HepG2 (cell line): ENCODE measurements at regions not wholly inside any gene's neighbourhood (a gene's known extent, or its start where the extent isn't known, plus 50 kb on each side); places are given as distances from the start of the nearest gene placed in this dataset.

Experiments
- ATAC-seq: fragments of 200-7000 bp; cut with Tn5 transposase; 3 replicates; pipeline ENCODE4 v1.9.1; 2020; ENCODE audit warnings: mild to moderate bottlenecking, moderate library complexity
- BruUV-seq: library from RNA; stranded (reverse); fragments of 400-500 nt; replicated peaks from 2 replicates; lab custom pipeline; 2021; lab: Mats Ljungman, UMichigan
- CTCF ChIA-PET: fragments of 300-600 bp; formaldehyde crosslinking; extraction: SDS; loops from one replicate; lab custom pipeline; 2021; ENCODE audit warnings: low total read pairs, inconsistent platforms, low intra/inter-chr PET ratio; lab: Yijun Ruan, JAX
- POLR2A ChIA-PET: fragments of 350-600 bp; sonication (Branson Sonifier 250); formaldehyde crosslinking; loops from one replicate; lab custom pipeline; 2020; ENCODE audit warnings: antibody characterized with exemption, inconsistent platforms; lab: Yijun Ruan, JAX
- DNase-seq: peaks from one replicate; pipeline ENCODE4 v3.0.0-alpha.2; 2015; ENCODE audit warnings: low spot score
- FAIRE-seq: peaks from 3 replicates; lab custom pipeline; 2011; peaks lifted over from hg19 to GRCh38; lab: Jason Lieb, UNC
- H2AFZ ChIP-seq: one replicate; pipeline ENCODE4 v1.6.1; 2011; ENCODE audit warnings: low read length, inconsistent platforms
- H3K27ac ChIP-seq: fragments of 300-600 bp; 3 replicates; pipeline ENCODE4 v1.8.0; 2011; ENCODE audit warnings: mixed run types, mild to moderate bottlenecking, mixed read lengths, low read length, inconsistent platforms; ENCODE audit not compliant: insufficient read depth; ENCODE audit errors: extremely low read length
- H3K27me3 ChIP-seq, 2 experiments: fragments of 200-600 bp in 1 of 2; 2 replicates in 1 of 2; 3 replicates in 1 of 2; pipeline versions ENCODE4 v1.6.0 to v1.8.0; 2011; ENCODE audit warnings: low read length in 2 of 2, mild to moderate bottlenecking in 2 of 2, moderate library complexity in 2 of 2, inconsistent platforms in 1 of 2; ENCODE audit not compliant: insufficient read depth in 2 of 2, control insufficient read depth in 1 of 2
- H3K36me3 ChIP-seq, 2 experiments: fragments of 200-600 bp in 1 of 2; replicated peaks in 1 of 2; 2 replicates in 1 of 2; 3 replicates in 1 of 2; pipeline versions ENCODE4 v1.5.1 to v1.8.0; 2011; ENCODE audit warnings: low read length in 2 of 2, inconsistent platforms in 1 of 2; ENCODE audit not compliant: insufficient read depth in 2 of 2, control insufficient read depth in 1 of 2
- H3K4me1 ChIP-seq: 2 replicates; pipeline ENCODE4 v1.5.1; 2012; ENCODE audit warnings: low read length, inconsistent platforms; ENCODE audit not compliant: insufficient read depth
- H3K4me2 ChIP-seq: 2 replicates; pipeline ENCODE4 v1.6.0; 2011; ENCODE audit warnings: low read depth, low read length, inconsistent platforms
- H3K4me3 ChIP-seq, 3 experiments: fragments of 200-600 bp in 1 of 3; sonication (generic), shearing (Covaris generic) in 1 of 3; replicated peaks in 1 of 3; 2 replicates each; pipeline ENCODE4 v1.5.1; 2011 to 2016; ENCODE audit warnings: low read length in 3 of 3, inconsistent platforms in 2 of 3, low read depth in 2 of 3, mild to moderate bottlenecking in 2 of 3, control low read depth in 1 of 3, mixed read lengths in 1 of 3; ENCODE audit not compliant: insufficient read depth in 1 of 3
- H3K79me2 ChIP-seq: one replicate; pipeline ENCODE4 v1.6.1; 2011; ENCODE audit warnings: low read length, inconsistent platforms; ENCODE audit not compliant: insufficient read depth
- H3K9ac ChIP-seq: 2 replicates; pipeline ENCODE4 v1.6.0; 2011; ENCODE audit warnings: mild to moderate bottlenecking, low read depth, low read length, inconsistent platforms; ENCODE audit not compliant: insufficient read depth
- H3K9me3 ChIP-seq: 2 replicates; pipeline ENCODE4 v1.5.1; 2012; ENCODE audit warnings: mild to moderate bottlenecking, low read length
- H4K20me1 ChIP-seq: 2 replicates; pipeline ENCODE4 v1.6.0; 2011; ENCODE audit warnings: inconsistent platforms, mild to moderate bottlenecking, low read length, moderate library complexity; ENCODE audit not compliant: insufficient read depth
- ATF4 ChIP-seq, 2 experiments: fragments of 450-650 bp in 1 of 2; sonication (generic) in 1 of 2; formaldehyde crosslinking; IDR thresholded peaks; 2 replicates each; pipeline versions ENCODE4 v1.5.0 to v1.8.0; 2020 to 2022; ENCODE audit warnings: mild to moderate bottlenecking in 1 of 2, missing genetic modification reagents in 1 of 2
- BCLAF1 ChIP-seq: fragments of 450-650 bp; IDR thresholded peaks from 2 replicates; pipeline ENCODE4 v1.6.1; 2017; ENCODE audit warnings: mild to moderate bottlenecking
- CBX2 ChIP-seq, 2 experiments: fragments of 200-600 bp in 1 of 2; sonication (generic); formaldehyde crosslinking in 1 of 2; IDR thresholded peaks; 2 replicates each; pipeline versions ENCODE4 v1.7.0 to v1.8.1; 2018 to 2022; ENCODE audit warnings: low read depth in 2 of 2, low read length in 1 of 2, mild to moderate bottlenecking in 1 of 2, missing genetic modification reagents in 1 of 2
- KLF13 ChIP-seq: sonication (generic); formaldehyde crosslinking; IDR thresholded peaks from 2 replicates; pipeline ENCODE4 v1.4.0; 2020; ENCODE audit warnings: mild to moderate bottlenecking, missing genetic modification reagents
- MAFG ChIP-seq: sonication (generic); formaldehyde crosslinking; IDR thresholded peaks from 2 replicates; pipeline ENCODE4 v1.5.1; 2020; ENCODE audit warnings: mild to moderate bottlenecking, missing genetic modification reagents
- MEF2D ChIP-seq: sonication (generic); formaldehyde crosslinking; IDR thresholded peaks from 2 replicates; pipeline ENCODE4 v1.5.1; 2020; ENCODE audit warnings: mild to moderate bottlenecking, missing genetic modification reagents
- MIER3 ChIP-seq: IDR thresholded peaks from 2 replicates; pipeline ENCODE4 v1.6.1; 2016; ENCODE audit warnings: missing compliant biosample characterization, borderline replicate concordance
- NFE2 ChIP-seq: sonication (generic); formaldehyde crosslinking; IDR thresholded peaks from 2 replicates; pipeline ENCODE4 v1.4.0; 2020; ENCODE audit warnings: missing genetic modification reagents
- NFKBIZ ChIP-seq: IDR thresholded peaks from 2 replicates; pipeline ENCODE4 v1.6.1; 2018; ENCODE audit warnings: missing genetic modification reagents, missing compliant biosample characterization
- RXRA ChIP-seq: sonication (generic); formaldehyde crosslinking; IDR thresholded peaks from 2 replicates; pipeline ENCODE4 v1.5.1; 2020; ENCODE audit warnings: missing genetic modification reagents
- SNRNP70 ChIP-seq: fragments of 200-400 bp; formaldehyde crosslinking; IDR thresholded peaks from 2 replicates; pipeline ENCODE4 v1.6.1; 2017; ENCODE audit warnings: mild to moderate bottlenecking, low read depth, low read length, moderate library complexity
- ZMYM4 ChIP-seq: sonication (generic); formaldehyde crosslinking; IDR thresholded peaks from 2 replicates; pipeline ENCODE4 v1.8.1; 2023; ENCODE audit warnings: mild to moderate bottlenecking, missing genetic modification reagents
- ZNF276 ChIP-seq: sonication (generic); formaldehyde crosslinking; IDR thresholded peaks from 2 replicates; pipeline ENCODE4 v1.4.0; 2020; ENCODE audit warnings: mild to moderate bottlenecking, low read depth, missing genetic modification reagents
- ZNF431 ChIP-seq: sonication (generic); formaldehyde crosslinking; IDR thresholded peaks from 2 replicates; pipeline ENCODE4 v1.9.0; 2022; ENCODE audit warnings: missing genetic modification reagents, low read depth, mild to moderate bottlenecking, borderline replicate concordance
- ZNF546 ChIP-seq: sonication (generic); formaldehyde crosslinking; conservative IDR thresholded peaks from 2 replicates; pipeline ENCODE4 v1.8.1; 2023; ENCODE audit warnings: mild to moderate bottlenecking, missing genetic modification reagents
- ZNF550 ChIP-seq: sonication (generic); formaldehyde crosslinking; IDR thresholded peaks from 2 replicates; pipeline ENCODE4 v1.4.0; 2020; ENCODE audit warnings: mild to moderate bottlenecking, missing genetic modification reagents, borderline replicate concordance
- ZNF556 ChIP-seq: sonication (generic); formaldehyde crosslinking; IDR thresholded peaks from 2 replicates; pipeline ENCODE4 v1.4.0; 2020; ENCODE audit warnings: mild to moderate bottlenecking, missing genetic modification reagents, borderline replicate concordance
- ZNF629 ChIP-seq: sonication (generic); formaldehyde crosslinking; conservative IDR thresholded peaks from 2 replicates; pipeline ENCODE4 v1.5.0; 2020; ENCODE audit warnings: missing genetic modification reagents
- ZNF709 ChIP-seq: sonication (generic); formaldehyde crosslinking; IDR thresholded peaks from 2 replicates; pipeline ENCODE4 v1.5.0; 2020; ENCODE audit warnings: mild to moderate bottlenecking, missing genetic modification reagents
- ZNF749 ChIP-seq: sonication (generic); formaldehyde crosslinking; IDR thresholded peaks from 2 replicates; pipeline ENCODE4 v1.8.0; 2022; ENCODE audit warnings: mild to moderate bottlenecking, missing genetic modification reagents, moderate library complexity, borderline replicate concordance
- ZZZ3 ChIP-seq: sonication (generic); formaldehyde crosslinking; IDR thresholded peaks from 2 replicates; pipeline ENCODE4 v1.4.0; 2020; ENCODE audit warnings: missing genetic modification reagents, mild to moderate bottlenecking, borderline replicate concordance
- WGBS: methylation state at CpG from one replicate; pipeline ENCODE4 v1.1.6; 2017; ENCODE audit warnings: low lambda C conversion rate; 5-methylcytosine and 5-hydroxymethylcytosine counted together
- in situ Hi-C: cut with HindIII; loops from 2 replicates; pipeline ENCODE4 v1.10.0; 2017; ENCODE audit warnings: low pct_unique_long_range_greater_than_20kb; ENCODE audit not compliant: extremely low pct_ligation_motif_present
- intact Hi-C: fragments of 100-400 bp; cut with micrococcal nuclease; formaldehyde crosslinking; loops from one replicate; pipeline ENCODE4 v1.10.0; 2022; ENCODE audit not compliant: unreplicated experiment

DNA sequence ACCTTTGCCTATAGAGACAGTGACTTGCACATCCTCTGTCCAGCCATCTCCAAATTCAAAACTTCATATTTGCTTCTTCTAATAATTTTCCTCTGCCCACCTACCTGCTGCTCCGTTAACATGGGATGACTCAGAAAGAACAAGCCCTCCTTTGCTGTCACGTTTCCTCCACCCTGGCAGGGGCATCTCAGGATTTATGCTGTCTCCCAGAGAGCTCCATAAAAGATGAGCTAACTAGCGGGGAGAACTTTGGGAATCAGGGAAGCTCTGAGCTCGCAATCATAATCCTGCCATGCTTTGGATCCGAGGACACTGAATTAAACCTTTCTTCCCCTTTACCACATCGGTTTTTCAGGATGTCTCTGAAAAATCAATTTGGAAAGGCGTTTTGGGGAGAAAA is 78.4 kb upstream of the FSTL4 start (continued):
- no peak for TF ChIP-seq ATF4 (CRISPR knock-in tag; IDR thresholded peaks at IDR 0.05)
- no peak for TF ChIP-seq CBX2 (IDR thresholded peaks at IDR 0.05; ENCODE audit: low read depth, low read length)
- no peak for TF ChIP-seq CBX2 (CRISPR knock-in tag; IDR thresholded peaks at IDR 0.05; ENCODE audit: low read depth)
- no peak for TF ChIP-seq ZNF709
- no peak for TF ChIP-seq BCLAF1

DNA sequence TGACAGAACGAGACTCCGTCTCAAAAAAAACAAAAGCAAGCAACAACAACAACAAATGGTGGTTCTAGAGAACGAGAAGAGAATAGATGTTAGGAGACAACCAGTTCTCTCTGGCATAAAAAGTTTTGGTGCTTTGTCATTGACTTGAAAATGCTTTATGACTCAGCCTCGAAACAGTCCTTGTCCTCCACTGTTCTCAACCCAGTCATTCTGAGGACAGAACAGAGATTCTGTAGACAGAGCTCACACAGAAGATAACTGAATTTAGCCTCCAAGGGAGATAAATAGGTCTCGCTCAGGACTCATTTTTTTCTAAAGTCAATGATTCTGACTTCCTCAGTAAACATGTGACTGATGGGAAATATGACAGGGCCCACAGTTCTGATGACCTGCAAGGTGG is 76.0 kb upstream of the FSTL4 start:
- peaks cover 0 to 31% of the 10 kb centered on the region in 2 experiments; a peak in 3 of 5 replicates for H3K27me3 ChIP-seq
- CTCF ChIA-PET, result no interaction called here
- in situ Hi-C loops, result no loop called here
- BruUV-seq, result no TSS peak
- no peaks in the 10 kb centered on the region for H3K79me2 ChIP-seq
- no peak overlapping the region for H3K27ac ChIP-seq
- intact Hi-C loops, result no loop called here
- POLR2A ChIA-PET, result no interaction called here
- WGBS, result 7% methylated on average over 5 of the region's 5 CpGs
- no peak overlapping the region for H3K9ac ChIP-seq
- no peak overlapping the region for H2AFZ ChIP-seq
- FAIRE-seq (no peak), ATAC-seq (no peak), DNase-seq (no peak)
- no peaks in the 10 kb centered on the region for H3K9me3 ChIP-seq
- no peaks in the 10 kb centered on the region for H3K4me1 ChIP-seq
- H3K36me3 ChIP-seq, result no peaks in the 10 kb centered on the region
- no peak overlapping the region for H3K4me2 ChIP-seq
- no peak overlapping the region for H3K4me3 ChIP-seq
- no peaks in the 10 kb centered on the region for H4K20me1 ChIP-seq
- no peak for TF ChIP-seq ZNF629 (CRISPR knock-in tag)
- no peak for TF ChIP-seq ZNF276 (CRISPR knock-in tag)
- TF ChIP-seq NFE2 (CRISPR knock-in tag), result no peak
- no peak for TF ChIP-seq ZMYM4 (CRISPR knock-in tag)
- no peak for TF ChIP-seq ZNF431
- TF ChIP-seq ZZZ3 (CRISPR knock-in tag), result no peak
- TF ChIP-seq SNRNP70, result no peak
- no peak for TF ChIP-seq KLF13 (CRISPR knock-in tag)
- no peak for TF ChIP-seq MIER3
- no peak for TF ChIP-seq MAFG (CRISPR knock-in tag)
- TF ChIP-seq ZNF556, result no peak
- no peak for TF ChIP-seq ZNF749 (CRISPR knock-in tag)
- no peak for TF ChIP-seq RXRA (CRISPR knock-in tag)
- no peak for TF ChIP-seq NFKBIZ (CRISPR knock-in tag)
- no peak for TF ChIP-seq MEF2D (CRISPR knock-in tag)
- no peak for TF ChIP-seq ZNF550
- no peak for TF ChIP-seq ZNF546 (CRISPR knock-in tag)
